GM12891 (cell line): ENCODE measurements at regions not wholly inside any gene's neighbourhood (a gene's known extent, or its start where the extent isn't known, plus 50 kb on each side); places are given as distances from the start of the nearest gene placed in this dataset.

ENCODE experiments used
- POLR2AphosphoS5 ChIP-seq: IDR thresholded peaks from 2 replicates; pipeline ENCODE4 v1.6.1; 2011; ENCODE audit warnings: low read depth, low read length, control low read depth
- SPI1 ChIP-seq: IDR thresholded peaks from 2 replicates; pipeline ENCODE4 v1.6.1; 2011; ENCODE audit warnings: low read depth, low read length, control low read depth
- TAF1 ChIP-seq: IDR thresholded peaks from 2 replicates; pipeline ENCODE4 v1.6.1; 2011; ENCODE audit warnings: low read depth, low read length, control low read depth

- no peak for TF ChIP-seq TAF1
- TF ChIP-seq SPI1, result no peak
- TF ChIP-seq POLR2AphosphoS5, result no peak
These were observed 240.7 kb downstream of the TFEC start for GRCh38 chr7:115789901-115790300.
